Adipocyte (in vitro differentiated cells): ENCODE measurements at regions not wholly inside any gene's neighbourhood (a gene's known extent, or its start where the extent isn't known, plus 50 kb on each side); places are given as distances from the start of the nearest gene placed in this dataset.

Experiments
- DNase-seq: peaks from one replicate; pipeline ENCODE4 v3.0.0-alpha.2; 2015; ENCODE audit warnings: low read depth
- H3K27me3 ChIP-seq: replicated peaks from 2 replicates; pipeline ENCODE4 v1.7.0; 2013; ENCODE audit warnings: mild to moderate bottlenecking, low read length, moderate library complexity; ENCODE audit not compliant: control insufficient read depth, insufficient read depth
- H3K36me3 ChIP-seq: 2 replicates; pipeline ENCODE4 v1.7.0; 2013; ENCODE audit warnings: low read length, mild to moderate bottlenecking, moderate library complexity; ENCODE audit not compliant: control insufficient read depth, insufficient read depth, severe bottlenecking
- H3K4me1 ChIP-seq: 2 replicates; pipeline ENCODE4 v1.7.0; 2013; ENCODE audit warnings: mild to moderate bottlenecking, low read length, moderate library complexity; ENCODE audit not compliant: control insufficient read depth, insufficient read depth
- H3K4me3 ChIP-seq: 2 replicates; pipeline ENCODE4 v1.7.0; 2013; ENCODE audit warnings: mild to moderate bottlenecking, low read length, moderate library complexity
- H3K9ac ChIP-seq: 2 replicates; pipeline ENCODE4 v1.7.0; 2013; ENCODE audit warnings: mild to moderate bottlenecking, low read length, moderate library complexity
- H3K9me3 ChIP-seq: 2 replicates; pipeline ENCODE4 v1.7.0; 2013; ENCODE audit warnings: mild to moderate bottlenecking, low read length, moderate library complexity; ENCODE audit not compliant: control insufficient read depth

DNA sequence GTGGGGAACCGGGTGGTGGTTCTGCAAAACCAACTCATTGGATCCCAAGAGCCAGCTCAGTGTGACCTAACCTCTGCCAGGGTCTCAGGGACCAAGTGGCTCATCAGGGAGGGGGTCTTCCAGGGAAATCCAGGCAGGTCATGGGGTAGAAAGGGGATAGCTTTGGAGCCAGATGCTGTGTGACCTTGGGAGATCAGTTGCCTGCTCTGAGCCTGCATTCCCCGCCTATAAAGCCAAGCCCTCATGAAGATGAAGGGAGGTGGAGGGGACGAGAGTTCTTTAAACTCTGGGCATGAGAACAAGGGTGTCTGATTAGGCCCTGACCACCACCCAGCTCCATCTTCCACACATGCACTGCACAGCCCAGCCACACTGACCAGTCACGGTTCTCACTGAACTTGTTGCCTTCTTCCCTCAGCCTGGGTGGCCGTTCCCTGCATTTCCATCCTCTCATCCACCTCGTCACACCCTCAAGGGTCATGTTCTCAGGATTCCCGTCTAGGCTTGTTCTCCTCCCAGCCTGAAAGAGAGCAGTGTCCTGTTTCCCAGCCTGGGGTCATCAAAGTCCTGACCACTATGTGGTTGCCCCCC is 475.5 kb downstream of the TBC1D22A start:
- Histone ChIP-seq H3K4me1 (no peaks in the 10 kb centered on the region), H3K27me3 (peaks cover 9% of the 10 kb centered on the region), H3K4me3 (no peak overlapping the region), H3K9ac (no peak overlapping the region), H3K9me3 (peaks cover 14% of the 10 kb centered on the region), H3K36me3 (no peaks in the 10 kb centered on the region)
- no peak for DNase-seq

GRCh38 chr22:47236718-47237117 is 474.3 kb downstream of the TBC1D22A start:
- H3K4me3 ChIP-seq: no peak overlapping the region
- no peaks in the 10 kb centered on the region for H3K4me1 ChIP-seq
- H3K9me3 ChIP-seq: peaks cover 2% of the 10 kb centered on the region
- H3K9ac ChIP-seq: no peak overlapping the region
- H3K27me3 ChIP-seq: peaks cover 9% of the 10 kb centered on the region
- DNase-seq: no peak
- H3K36me3 ChIP-seq: no peaks in the 10 kb centered on the region

- H3K27me3 ChIP-seq: peaks cover 9% of the 10 kb centered on the region
- H3K36me3 ChIP-seq: no peaks in the 10 kb centered on the region
- no peak overlapping the region for H3K9ac ChIP-seq
- H3K4me1 ChIP-seq: no peaks in the 10 kb centered on the region
- H3K4me3 ChIP-seq: no peak overlapping the region
- no peaks in the 10 kb centered on the region for H3K9me3 ChIP-seq
- no peak for DNase-seq
Observed at GRCh38 chr22:47236161-47236560, 473.7 kb downstream of the TBC1D22A start.

DNA sequence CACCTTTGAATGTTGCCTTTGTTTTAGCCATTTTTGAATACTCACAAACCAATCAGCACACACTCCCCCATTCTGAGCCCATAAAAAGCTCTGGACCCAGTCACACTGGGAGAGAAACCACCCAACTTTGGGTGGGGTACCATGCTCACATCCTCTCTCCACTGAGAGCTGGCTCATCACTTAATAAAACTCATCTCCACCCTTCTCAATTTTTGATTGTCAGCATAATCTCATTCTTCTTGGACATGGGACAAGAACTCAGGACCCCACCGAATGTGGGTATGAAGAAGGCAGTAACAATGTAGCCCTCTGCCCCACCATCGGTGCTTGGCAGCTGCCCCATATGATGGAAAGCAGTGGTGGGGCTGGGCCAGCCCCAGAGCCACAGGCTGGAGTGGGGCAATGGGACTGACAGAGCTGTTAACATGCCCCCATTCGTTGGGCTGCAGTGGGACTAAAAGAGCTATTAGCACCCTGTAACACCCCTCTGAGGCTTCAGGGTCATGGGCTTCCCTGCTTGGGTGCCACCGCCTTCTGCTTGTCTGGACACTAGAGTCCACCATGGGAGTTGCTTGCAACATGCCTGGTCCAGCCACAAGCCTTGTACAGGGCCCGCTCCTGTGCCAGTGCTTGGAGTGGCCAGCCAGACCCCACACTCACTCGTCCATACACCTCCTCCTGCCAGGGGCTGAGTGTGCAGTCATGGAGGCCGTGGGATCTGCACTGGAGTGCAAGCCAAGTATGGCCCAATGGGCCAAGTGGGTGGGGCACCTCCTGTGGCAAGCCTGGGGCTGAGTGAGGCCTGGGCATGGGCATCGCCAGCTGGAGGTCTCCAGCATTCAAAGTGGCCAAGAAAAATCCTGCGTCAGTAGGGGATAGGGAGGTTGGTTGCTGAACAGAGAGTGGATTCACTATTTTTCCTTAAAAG is 471.1 kb downstream of the TBC1D22A start:
- no peak for DNase-seq
- no peaks in the 10 kb centered on the region for H3K36me3 ChIP-seq
- H3K27me3 ChIP-seq: peaks cover 12% of the 10 kb centered on the region
- no peaks in the 10 kb centered on the region for H3K4me1 ChIP-seq
- H3K4me3 ChIP-seq: no peak overlapping the region
- H3K9ac ChIP-seq: no peak overlapping the region
- peaks cover 7% of the 10 kb centered on the region for H3K9me3 ChIP-seq

DNA sequence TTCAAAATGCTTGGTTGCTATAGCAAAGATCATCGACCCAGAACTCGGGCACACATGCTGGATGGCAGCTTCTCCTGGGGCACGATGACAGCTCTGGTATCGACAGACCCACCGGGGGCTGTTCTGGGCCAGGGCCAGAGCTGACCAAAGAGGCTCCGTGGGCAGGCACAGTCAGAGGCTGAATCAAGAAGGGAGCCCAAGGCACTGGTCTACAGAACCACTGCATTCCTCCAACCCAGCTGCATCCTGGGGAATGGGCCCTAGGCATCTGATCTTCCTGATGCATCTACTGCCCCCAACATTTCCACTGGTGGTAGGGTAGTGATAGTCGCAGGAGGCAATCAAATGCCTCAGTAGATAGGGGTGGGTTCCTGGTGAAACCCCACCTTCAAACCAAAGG is 470.3 kb downstream of the TBC1D22A start:
- no peak overlapping the region for H3K9ac ChIP-seq
- H3K27me3 ChIP-seq: peaks cover 12% of the 10 kb centered on the region
- peaks cover 12% of the 10 kb centered on the region for H3K9me3 ChIP-seq
- no peak overlapping the region for H3K4me3 ChIP-seq
- H3K36me3 ChIP-seq: no peaks in the 10 kb centered on the region
- no peak for DNase-seq
- no peaks in the 10 kb centered on the region for H3K4me1 ChIP-seq

- DNase-seq: no peak
- Histone ChIP-seq H3K9me3 (peaks cover 12% of the 10 kb centered on the region), H3K4me3 (no peak overlapping the region), H3K36me3 (no peaks in the 10 kb centered on the region), H3K4me1 (no peaks in the 10 kb centered on the region), H3K9ac (no peak overlapping the region), H3K27me3 (peaks cover 9% of the 10 kb centered on the region)
Observed at GRCh38 chr22:47232197-47232596, 469.7 kb downstream of the TBC1D22A start.

DNA sequence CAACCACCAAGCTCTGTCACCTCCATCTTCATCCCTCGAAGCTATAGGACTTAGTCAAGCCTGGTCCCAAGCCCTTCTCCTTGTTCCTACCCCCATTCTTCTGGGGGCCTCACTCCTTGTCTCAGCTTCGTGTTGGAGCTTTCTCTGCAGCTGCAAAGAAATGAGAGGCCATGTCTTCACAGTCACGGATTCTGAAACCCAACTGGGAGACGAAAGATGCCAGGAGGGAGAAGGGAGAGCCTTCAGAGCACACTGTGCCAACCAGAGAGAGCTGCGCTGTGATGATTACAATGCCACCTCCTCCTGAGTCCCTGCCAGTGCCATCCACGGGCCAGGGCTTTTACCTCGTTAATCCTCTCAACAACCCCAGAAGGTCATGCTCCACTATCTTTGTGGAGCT is 469.3 kb downstream of the TBC1D22A start:
- no peak for DNase-seq
- H3K27me3 ChIP-seq: peaks cover 9% of the 10 kb centered on the region
- no peaks in the 10 kb centered on the region for H3K36me3 ChIP-seq
- H3K4me3 ChIP-seq: no peak overlapping the region
- no peak overlapping the region for H3K9ac ChIP-seq
- H3K4me1 ChIP-seq: no peaks in the 10 kb centered on the region
- peaks cover 12% of the 10 kb centered on the region for H3K9me3 ChIP-seq

- H3K4me3 ChIP-seq: no peak overlapping the region
- H3K9me3 ChIP-seq: peaks cover 12% of the 10 kb centered on the region
- no peaks in the 10 kb centered on the region for H3K4me1 ChIP-seq
Observed at GRCh38 chr22:47230741-47231140, 468.3 kb downstream of the TBC1D22A start.

DNA sequence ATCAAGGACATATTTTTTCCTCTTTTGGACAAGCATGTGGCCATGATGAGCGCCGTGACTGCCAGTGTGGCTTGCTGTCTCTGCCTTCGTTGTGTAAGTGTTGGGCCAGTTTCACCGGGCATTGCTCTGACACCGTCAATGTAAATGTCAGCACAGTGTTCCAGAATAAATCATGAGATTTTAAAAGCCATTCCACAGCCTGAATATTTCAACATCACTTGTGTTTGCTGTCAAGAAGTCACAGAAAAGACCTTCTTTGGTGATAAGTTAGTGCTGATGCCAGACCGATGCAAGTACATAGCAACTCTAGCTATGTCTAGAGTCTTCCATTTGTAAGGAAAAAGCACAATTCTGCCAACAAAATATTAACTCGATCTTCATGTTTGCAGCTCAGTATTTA is 467.8 kb downstream of the TBC1D22A start:
- H3K36me3 ChIP-seq: no peaks in the 10 kb centered on the region
- no peak overlapping the region for H3K9ac ChIP-seq
- no peaks in the 10 kb centered on the region for H3K4me1 ChIP-seq
- peaks cover 4% of the 10 kb centered on the region for H3K27me3 ChIP-seq
- no peak for DNase-seq
- no peak overlapping the region for H3K4me3 ChIP-seq
- H3K9me3 ChIP-seq: peaks cover 12% of the 10 kb centered on the region

More at GRCh38 chr22:47230741-47231140, 468.3 kb downstream of the TBC1D22A start:
- no peak for DNase-seq
- Histone ChIP-seq H3K36me3 (no peaks in the 10 kb centered on the region), H3K27me3 (peaks cover 4% of the 10 kb centered on the region), H3K9ac (no peak overlapping the region)

DNA sequence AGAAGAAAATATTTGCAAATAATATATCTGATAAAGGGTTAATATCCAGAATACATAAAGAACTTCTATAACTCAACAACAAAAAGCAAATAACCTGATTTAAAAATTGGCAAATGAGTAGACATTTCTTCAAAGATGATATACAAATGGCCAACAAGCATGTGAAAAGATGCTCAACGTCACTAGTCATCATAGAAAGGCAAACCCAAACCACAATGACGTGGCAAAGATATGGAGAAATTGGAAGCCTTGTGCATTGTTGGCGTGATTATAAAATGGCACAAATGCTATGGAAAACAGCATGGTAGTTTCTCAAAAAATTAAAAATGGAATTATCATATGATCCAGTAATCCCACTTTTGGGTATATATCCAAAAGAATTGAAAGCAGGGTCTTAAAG is 466.3 kb downstream of the TBC1D22A start:
- Histone ChIP-seq H3K9me3 (peaks cover 12% of the 10 kb centered on the region), H3K9ac (no peak overlapping the region), H3K36me3 (no peaks in the 10 kb centered on the region), H3K27me3 (peaks cover 4% of the 10 kb centered on the region), H3K4me3 (no peak overlapping the region), H3K4me1 (no peaks in the 10 kb centered on the region)
- DNase-seq: no peak

GRCh38 chr22:47225931-47226633 is 463.6 kb downstream of the TBC1D22A start:
- Histone ChIP-seq H3K27me3 (peaks cover 13% of the 10 kb centered on the region), H3K9me3 (peaks cover 12% of the 10 kb centered on the region), H3K4me1 (no peaks in the 10 kb centered on the region), H3K9ac (no peak overlapping the region), H3K36me3 (no peaks in the 10 kb centered on the region), H3K4me3 (no peak overlapping the region)
- DNase-seq: no peak
